ENCODE measurements at regions not wholly inside any gene's neighbourhood (a gene's known extent, or its start where the extent isn't known, plus 50 kb on each side); places are given as distances from the start of the nearest gene placed in this dataset.

DNA sequence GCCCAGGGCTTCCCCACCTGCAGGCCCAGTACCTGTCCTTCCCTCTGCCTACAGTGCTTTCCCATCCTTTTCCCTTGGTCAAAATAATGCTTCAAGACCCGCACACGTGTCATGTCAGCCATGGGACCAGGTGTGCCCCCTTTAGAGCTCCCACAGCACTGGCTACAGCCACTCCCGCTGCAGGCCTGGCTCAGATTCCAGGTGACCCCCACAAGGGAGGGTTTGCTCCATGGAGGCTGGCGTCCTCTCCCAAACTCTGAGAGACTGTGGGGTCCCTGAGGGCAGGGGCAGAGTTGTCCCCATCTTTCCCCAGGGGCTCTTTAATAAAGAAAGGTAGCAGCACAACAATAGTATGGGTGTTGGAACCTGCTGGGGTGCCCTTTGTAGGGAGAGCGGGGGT is 66.4 kb upstream of the RUNX3 start:
- no peak for TF ChIP-seq POLR2A (IDR thresholded peaks at IDR 0.05; ENCODE audit: low read depth, low read length)
- TF ChIP-seq, protein P1, sequence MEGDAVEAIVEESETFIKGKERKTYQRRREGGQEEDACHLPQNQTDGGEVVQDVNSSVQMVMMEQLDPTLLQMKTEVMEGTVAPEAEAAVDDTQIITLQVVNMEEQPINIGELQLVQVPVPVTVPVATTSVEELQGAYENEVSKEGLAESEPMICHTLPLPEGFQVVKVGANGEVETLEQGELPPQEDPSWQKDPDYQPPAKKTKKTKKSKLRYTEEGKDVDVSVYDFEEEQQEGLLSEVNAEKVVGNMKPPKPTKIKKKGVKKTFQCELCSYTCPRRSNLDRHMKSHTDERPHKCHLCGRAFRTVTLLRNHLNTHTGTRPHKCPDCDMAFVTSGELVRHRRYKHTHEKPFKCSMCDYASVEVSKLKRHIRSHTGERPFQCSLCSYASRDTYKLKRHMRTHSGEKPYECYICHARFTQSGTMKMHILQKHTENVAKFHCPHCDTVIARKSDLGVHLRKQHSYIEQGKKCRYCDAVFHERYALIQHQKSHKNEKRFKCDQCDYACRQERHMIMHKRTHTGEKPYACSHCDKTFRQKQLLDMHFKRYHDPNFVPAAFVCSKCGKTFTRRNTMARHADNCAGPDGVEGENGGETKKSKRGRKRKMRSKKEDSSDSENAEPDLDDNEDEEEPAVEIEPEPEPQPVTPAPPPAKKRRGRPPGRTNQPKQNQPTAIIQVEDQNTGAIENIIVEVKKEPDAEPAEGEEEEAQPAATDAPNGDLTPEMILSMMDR (conservative IDR thresholded peaks at IDR 0.05; ENCODE audit: low read depth, low read length) = no peak
- TF ChIP-seq, protein P2, sequence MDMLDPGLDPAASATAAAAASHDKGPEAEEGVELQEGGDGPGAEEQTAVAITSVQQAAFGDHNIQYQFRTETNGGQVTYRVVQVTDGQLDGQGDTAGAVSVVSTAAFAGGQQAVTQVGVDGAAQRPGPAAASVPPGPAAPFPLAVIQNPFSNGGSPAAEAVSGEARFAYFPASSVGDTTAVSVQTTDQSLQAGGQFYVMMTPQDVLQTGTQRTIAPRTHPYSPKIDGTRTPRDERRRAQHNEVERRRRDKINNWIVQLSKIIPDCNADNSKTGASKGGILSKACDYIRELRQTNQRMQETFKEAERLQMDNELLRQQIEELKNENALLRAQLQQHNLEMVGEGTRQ (IDR thresholded peaks at IDR 0.05; ENCODE audit: low read depth, low read length) = no peak
- no peak for TF ChIP-seq RFX5 (IDR thresholded peaks at IDR 0.05; ENCODE audit: low read depth, low read length)
- no peak for TF ChIP-seq MXI1 (IDR thresholded peaks at IDR 0.05; ENCODE audit: borderline replicate concordance, low read depth, low read length)
- TF ChIP-seq RAD21 (IDR thresholded peaks at IDR 0.05; ENCODE audit: low read length) = no peak
- no peak for TF ChIP-seq SMC3 (IDR thresholded peaks at IDR 0.05; ENCODE audit: low read depth, low read length)
- no peak for TF ChIP-seq CEBPB (IDR thresholded peaks at IDR 0.05; ENCODE audit: low read depth, low read length)
- no peak for TF ChIP-seq FOS (IDR thresholded peaks at IDR 0.05; ENCODE audit: low read depth, low read length)
- TF ChIP-seq MAZ (IDR thresholded peaks at IDR 0.05; ENCODE audit: borderline replicate concordance, low read depth, low read length) = no peak
- no peak for TF ChIP-seq RCOR1 (IDR thresholded peaks at IDR 0.05; ENCODE audit: insufficient replicate concordance, low read length)
- TF ChIP-seq NFE2L2 (IDR thresholded peaks at IDR 0.05; ENCODE audit: low read depth, low read length) = no peak
- TF ChIP-seq BHLHE40 (IDR thresholded peaks at IDR 0.05; ENCODE audit: low read depth, low read length) = no peak
- TF ChIP-seq MAFK (IDR thresholded peaks at IDR 0.05; ENCODE audit: low read depth, low read length) = no peak

Measured in IMR-90 (cell line).